ENCODE measurements at regions not wholly inside any gene's neighbourhood (a gene's known extent, or its start where the extent isn't known, plus 50 kb on each side); places are given as distances from the start of the nearest gene placed in this dataset.

DNA sequence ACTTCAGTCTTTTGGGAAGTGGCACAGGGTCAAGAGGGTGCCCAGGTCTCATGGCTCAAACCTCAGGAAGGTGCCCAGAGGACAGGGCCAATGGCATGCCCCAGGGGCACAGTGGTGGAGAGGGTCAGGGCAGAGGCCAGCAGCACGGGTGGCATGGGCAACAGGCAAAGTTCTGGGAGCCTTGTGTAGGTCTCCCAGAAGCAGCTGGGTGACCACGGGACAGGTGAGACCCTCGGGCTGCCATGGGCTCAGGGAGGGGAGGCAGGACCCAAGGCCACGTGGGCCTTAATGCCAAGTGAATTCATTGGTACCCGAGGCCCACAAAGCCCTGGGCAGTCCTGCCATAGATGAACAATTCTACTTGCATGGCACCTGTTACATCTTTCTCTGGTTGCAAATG, 72.4 kb upstream of the ADAMTS2 start:
- TF ChIP-seq NFIC (IDR thresholded peaks at IDR 0.05) (no peak), EGR1 (IDR thresholded peaks at IDR 0.05) (no peak), CEBPB (IDR thresholded peaks at IDR 0.05) (no peak), CREB1 (IDR thresholded peaks at IDR 0.05; ENCODE audit: low read depth) (no peak), TCF12 (IDR thresholded peaks at IDR 0.05; ENCODE audit: low read depth) (no peak), ZBTB7A (IDR thresholded peaks at IDR 0.05; ENCODE audit: low read depth) (no peak)
- TF ChIP-seq, protein P1, sequence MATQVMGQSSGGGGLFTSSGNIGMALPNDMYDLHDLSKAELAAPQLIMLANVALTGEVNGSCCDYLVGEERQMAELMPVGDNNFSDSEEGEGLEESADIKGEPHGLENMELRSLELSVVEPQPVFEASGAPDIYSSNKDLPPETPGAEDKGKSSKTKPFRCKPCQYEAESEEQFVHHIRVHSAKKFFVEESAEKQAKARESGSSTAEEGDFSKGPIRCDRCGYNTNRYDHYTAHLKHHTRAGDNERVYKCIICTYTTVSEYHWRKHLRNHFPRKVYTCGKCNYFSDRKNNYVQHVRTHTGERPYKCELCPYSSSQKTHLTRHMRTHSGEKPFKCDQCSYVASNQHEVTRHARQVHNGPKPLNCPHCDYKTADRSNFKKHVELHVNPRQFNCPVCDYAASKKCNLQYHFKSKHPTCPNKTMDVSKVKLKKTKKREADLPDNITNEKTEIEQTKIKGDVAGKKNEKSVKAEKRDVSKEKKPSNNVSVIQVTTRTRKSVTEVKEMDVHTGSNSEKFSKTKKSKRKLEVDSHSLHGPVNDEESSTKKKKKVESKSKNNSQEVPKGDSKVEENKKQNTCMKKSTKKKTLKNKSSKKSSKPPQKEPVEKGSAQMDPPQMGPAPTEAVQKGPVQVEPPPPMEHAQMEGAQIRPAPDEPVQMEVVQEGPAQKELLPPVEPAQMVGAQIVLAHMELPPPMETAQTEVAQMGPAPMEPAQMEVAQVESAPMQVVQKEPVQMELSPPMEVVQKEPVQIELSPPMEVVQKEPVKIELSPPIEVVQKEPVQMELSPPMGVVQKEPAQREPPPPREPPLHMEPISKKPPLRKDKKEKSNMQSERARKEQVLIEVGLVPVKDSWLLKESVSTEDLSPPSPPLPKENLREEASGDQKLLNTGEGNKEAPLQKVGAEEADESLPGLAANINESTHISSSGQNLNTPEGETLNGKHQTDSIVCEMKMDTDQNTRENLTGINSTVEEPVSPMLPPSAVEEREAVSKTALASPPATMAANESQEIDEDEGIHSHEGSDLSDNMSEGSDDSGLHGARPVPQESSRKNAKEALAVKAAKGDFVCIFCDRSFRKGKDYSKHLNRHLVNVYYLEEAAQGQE (IDR thresholded peaks at IDR 0.05; ENCODE audit: low read depth) = no peak
- TF ChIP-seq, protein P2, sequence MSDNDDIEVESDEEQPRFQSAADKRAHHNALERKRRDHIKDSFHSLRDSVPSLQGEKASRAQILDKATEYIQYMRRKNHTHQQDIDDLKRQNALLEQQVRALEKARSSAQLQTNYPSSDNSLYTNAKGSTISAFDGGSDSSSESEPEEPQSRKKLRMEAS (IDR thresholded peaks at IDR 0.05) = no peak
- TF ChIP-seq, protein P3, sequence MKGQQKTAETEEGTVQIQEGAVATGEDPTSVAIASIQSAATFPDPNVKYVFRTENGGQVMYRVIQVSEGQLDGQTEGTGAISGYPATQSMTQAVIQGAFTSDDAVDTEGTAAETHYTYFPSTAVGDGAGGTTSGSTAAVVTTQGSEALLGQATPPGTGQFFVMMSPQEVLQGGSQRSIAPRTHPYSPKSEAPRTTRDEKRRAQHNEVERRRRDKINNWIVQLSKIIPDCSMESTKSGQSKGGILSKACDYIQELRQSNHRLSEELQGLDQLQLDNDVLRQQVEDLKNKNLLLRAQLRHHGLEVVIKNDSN (IDR thresholded peaks at IDR 0.05) = no peak

DNA sequence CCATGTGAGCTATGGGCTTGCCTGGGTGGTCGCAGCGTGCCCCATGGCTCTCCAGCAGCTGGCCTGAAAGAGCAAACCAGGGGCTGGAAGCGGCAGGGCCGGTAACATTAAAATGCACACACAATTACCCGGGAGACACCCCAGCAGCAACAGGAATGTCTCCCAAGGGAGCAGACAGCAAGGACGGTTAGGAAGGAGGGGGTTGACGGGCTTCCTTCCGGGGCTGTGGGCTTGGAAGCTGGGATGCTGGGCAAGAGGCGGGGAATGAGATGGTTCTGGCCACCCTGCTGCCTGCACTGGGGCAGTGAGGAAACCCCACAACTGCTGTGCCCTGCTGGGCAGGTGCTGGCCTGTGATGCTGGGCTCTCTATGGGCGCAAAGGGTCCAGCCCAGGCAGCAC, 71.8 kb upstream of the ADAMTS2 start:
- no peak for TF ChIP-seq EP300 (IDR thresholded peaks at IDR 0.05; ENCODE audit: borderline replicate concordance)
- TF ChIP-seq NFIC (IDR thresholded peaks at IDR 0.05) = no peak
- TF ChIP-seq ZBTB7A (IDR thresholded peaks at IDR 0.05; ENCODE audit: low read depth) = no peak
- TF ChIP-seq, protein P2 (IDR thresholded peaks at IDR 0.05) = no peak
- no peak for TF ChIP-seq CREB1 (IDR thresholded peaks at IDR 0.05; ENCODE audit: low read depth)
- TF ChIP-seq TCF12 (IDR thresholded peaks at IDR 0.05; ENCODE audit: low read depth) = no peak
- TF ChIP-seq TAF1 (IDR thresholded peaks at IDR 0.05; ENCODE audit: low read depth) = no peak
- TF ChIP-seq TEAD4 (IDR thresholded peaks at IDR 0.05) = no peak
- no peak for TF ChIP-seq EGR1 (IDR thresholded peaks at IDR 0.05)

DNA sequence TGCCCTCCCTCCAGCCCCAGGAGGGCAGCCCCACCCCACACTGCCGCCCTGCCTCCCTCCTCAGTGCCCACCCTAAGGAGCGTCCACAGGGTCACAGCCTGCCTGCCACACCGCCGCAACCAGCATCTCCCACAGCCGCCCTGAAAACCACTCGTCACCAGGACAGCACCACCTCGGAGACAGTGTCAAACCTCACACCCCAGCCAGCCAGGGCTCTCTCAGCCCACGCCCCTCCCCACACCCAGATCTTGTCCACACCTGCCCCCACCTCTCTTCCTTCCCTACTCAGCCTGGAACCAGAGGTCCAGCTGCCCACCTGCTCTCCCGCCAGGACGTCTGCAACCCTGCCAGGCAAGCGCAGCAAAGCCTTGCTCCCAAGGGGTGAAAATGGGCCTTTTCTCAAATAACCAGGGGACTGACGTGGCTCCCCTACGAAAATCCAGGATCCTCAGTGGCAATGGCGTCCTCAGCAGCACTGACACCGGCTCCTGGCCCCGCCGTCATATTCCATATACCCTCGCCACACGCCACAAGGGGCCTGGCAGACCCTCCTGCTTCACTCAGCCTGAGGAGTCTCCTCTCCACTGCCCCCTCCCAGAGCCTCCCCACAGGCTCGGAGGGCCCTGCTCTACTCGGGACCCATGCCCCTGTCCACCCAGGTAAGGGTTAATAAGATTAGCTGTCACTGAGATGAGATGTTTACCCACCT, 71.0 kb upstream of the ADAMTS2 start:
- TF ChIP-seq, protein P3 (IDR thresholded peaks at IDR 0.05) = no peak
- TF ChIP-seq CREB1 (IDR thresholded peaks at IDR 0.05; ENCODE audit: low read depth) (no peak), CEBPB (IDR thresholded peaks at IDR 0.05) (no peak), RAD21 (IDR thresholded peaks at IDR 0.05; ENCODE audit: low read depth) (no peak), NFIC (IDR thresholded peaks at IDR 0.05) (no peak), FOXM1 (IDR thresholded peaks at IDR 0.05; ENCODE audit: borderline replicate concordance, low read depth) (no peak), EGR1 (IDR thresholded peaks at IDR 0.05) (no peak), EP300 (IDR thresholded peaks at IDR 0.05; ENCODE audit: borderline replicate concordance) (no peak), TEAD4 (IDR thresholded peaks at IDR 0.05) (no peak), TCF12 (IDR thresholded peaks at IDR 0.05; ENCODE audit: low read depth) (no peak), TAF1 (IDR thresholded peaks at IDR 0.05; ENCODE audit: low read depth) (no peak), YY1 (IDR thresholded peaks at IDR 0.05; ENCODE audit: low read depth) (no peak), ZBTB7A (IDR thresholded peaks at IDR 0.05; ENCODE audit: low read depth) (no peak)
- TF ChIP-seq, protein P1 (IDR thresholded peaks at IDR 0.05; ENCODE audit: low read depth) = no peak
- TF ChIP-seq, protein P2 (IDR thresholded peaks at IDR 0.05) = no peak

DNA sequence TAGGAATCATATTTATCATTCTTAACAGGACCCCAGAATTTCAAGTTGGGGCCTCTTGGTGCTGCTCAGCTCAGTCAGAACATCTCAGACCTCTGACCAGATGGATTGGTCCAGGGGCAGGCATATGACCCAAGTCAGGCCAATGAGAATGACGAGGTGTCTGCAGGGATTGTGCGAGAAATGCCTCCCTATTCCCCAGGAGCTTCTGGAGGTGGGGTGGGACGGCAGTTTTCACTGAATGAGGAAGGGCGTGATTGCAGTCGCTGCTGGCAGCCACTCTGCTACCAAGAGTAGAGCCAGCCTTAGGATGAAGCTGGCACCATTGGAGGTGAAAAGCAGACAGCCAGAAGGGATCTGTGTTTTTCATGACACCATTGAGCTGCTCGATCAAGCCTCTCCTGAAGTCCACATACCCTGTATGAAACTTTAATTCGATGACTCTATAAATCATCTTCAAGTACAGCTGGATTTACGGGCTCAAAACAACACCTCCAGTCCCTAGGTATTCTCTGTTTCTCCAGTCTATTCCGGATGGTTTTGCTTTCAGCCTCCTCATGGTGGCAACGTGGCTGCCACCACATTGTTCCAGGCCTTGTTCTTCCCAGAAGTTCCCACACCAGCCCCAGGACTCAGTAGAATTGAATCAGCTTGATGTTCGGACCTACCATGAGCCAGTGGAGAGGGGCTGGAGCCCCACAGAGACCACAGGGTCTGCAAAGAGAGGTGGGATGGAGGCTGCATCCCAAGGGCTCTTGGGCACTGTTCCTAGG, 70.2 kb upstream of the ADAMTS2 start:
- TF ChIP-seq NFIC (IDR thresholded peaks at IDR 0.05) = no peak
- TF ChIP-seq RAD21 (IDR thresholded peaks at IDR 0.05; ENCODE audit: low read depth) = no peak
- no peak for TF ChIP-seq CREB1 (IDR thresholded peaks at IDR 0.05; ENCODE audit: low read depth)
- TF ChIP-seq YY1 (IDR thresholded peaks at IDR 0.05; ENCODE audit: low read depth) = no peak
- TF ChIP-seq TCF12 (IDR thresholded peaks at IDR 0.05; ENCODE audit: low read depth) = no peak
- TF ChIP-seq TAF1 (IDR thresholded peaks at IDR 0.05; ENCODE audit: low read depth) = no peak
- TF ChIP-seq, protein P2 (IDR thresholded peaks at IDR 0.05) = no peak
- TF ChIP-seq EGR1 (IDR thresholded peaks at IDR 0.05) = no peak
- no peak for TF ChIP-seq TEAD4 (IDR thresholded peaks at IDR 0.05)
- no peak for TF ChIP-seq ZBTB7A (IDR thresholded peaks at IDR 0.05; ENCODE audit: low read depth)
- no peak for TF ChIP-seq EP300 (IDR thresholded peaks at IDR 0.05; ENCODE audit: borderline replicate concordance)
- TF ChIP-seq CEBPB (IDR thresholded peaks at IDR 0.05) = no peak
- TF ChIP-seq, protein P1 (IDR thresholded peaks at IDR 0.05; ENCODE audit: low read depth) = no peak
- TF ChIP-seq, protein P3 (IDR thresholded peaks at IDR 0.05) = no peak
- no peak for TF ChIP-seq FOXM1 (IDR thresholded peaks at IDR 0.05; ENCODE audit: borderline replicate concordance, low read depth)
